ENCODE measurements at regions not wholly inside any gene's neighbourhood (a gene's known extent, or its start where the extent isn't known, plus 50 kb on each side); places are given as distances from the start of the nearest gene placed in this dataset.
"Not testable (repeated sequence)": the region's sequence is repeated elsewhere in the genome, so short reads cannot be mapped to it uniquely, and the experiment has no call there.

DNA sequence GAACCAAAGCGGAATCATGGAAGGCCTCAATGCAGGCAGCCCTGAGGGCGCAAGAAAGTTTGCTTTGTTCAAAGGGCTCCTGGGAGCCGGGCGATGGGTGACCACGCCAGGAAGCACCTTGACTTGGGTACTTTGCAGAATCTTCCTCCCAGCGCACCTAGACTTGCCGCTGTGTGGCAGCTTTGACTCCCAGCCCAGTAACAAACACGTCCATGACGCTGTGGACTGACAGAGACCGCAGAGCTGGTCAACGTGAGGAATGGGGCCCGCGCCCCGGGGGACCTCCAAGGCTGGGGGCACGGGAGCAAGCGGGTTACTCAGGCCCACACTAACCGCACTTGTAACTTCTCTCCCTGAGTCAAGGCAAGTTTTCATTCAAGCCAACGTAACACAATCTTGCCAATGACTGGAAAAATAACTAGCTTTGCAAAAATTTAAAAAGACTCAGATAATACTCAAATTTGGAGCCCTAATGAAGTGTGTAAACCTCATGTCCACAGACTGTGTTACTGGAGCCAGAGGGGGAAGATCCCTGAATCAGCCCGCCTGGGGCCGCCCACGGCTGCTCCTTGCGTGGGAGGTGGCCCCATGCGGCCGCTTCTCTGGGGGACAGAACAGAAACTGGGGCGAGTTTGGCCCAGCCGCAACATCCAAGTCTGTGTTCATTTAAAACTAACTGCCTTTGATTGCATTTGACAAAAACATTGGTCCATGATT lies 130.8 kb downstream of the DNAJB6 start:
- DNase-seq (ENCODE audit: low spot score), result no peak
- intact Hi-C loops (cut with DNase I), result no loop called here

DNA sequence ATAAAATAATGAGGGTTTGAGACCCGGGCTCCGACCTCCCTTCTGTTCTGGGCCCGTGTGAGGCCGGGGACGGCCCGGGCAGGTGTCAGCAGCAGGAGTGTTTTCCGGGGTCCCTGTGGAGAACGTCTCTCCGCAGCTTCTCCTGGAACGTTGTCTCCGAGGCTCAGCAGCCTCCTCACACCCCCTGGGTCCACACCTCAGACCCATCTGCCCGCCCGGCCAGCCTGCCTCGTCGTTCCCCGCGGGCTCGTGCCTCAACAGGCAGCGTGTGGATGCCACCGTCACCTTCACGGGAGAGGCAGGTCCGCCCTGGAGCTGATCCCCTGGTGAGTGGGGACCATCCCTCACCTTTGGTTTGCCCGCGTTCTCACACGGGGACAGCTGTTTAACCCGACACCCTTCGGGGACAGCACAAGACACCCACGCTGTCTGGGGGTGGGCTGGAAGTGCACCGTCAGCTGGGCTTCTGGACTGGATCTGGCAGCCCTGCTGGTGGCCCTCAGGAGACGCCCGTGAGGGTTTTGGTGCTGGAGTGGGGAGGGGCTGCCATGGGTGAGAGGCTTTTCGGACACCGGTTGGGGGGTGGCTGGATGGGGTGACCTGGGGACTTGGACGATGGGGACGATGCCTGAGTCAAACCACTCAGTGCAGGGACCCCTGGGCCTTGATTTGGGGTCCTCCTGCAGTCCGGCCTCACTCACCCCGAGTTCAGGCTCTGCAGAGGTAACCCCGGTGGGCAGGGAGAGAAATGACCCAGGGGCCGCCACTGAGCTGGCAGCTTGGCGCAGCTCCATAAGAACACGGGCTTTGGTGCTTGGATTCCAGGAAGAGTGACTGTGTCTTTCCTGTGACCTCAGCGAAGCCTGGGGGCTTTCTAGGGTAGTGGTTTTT lies 131.7 kb downstream of the DNAJB6 start:
- intact Hi-C loops (cut with DNase I), result no loop called here
- peak; percentile 72 for DNase-seq (ENCODE audit: low spot score)

DNA sequence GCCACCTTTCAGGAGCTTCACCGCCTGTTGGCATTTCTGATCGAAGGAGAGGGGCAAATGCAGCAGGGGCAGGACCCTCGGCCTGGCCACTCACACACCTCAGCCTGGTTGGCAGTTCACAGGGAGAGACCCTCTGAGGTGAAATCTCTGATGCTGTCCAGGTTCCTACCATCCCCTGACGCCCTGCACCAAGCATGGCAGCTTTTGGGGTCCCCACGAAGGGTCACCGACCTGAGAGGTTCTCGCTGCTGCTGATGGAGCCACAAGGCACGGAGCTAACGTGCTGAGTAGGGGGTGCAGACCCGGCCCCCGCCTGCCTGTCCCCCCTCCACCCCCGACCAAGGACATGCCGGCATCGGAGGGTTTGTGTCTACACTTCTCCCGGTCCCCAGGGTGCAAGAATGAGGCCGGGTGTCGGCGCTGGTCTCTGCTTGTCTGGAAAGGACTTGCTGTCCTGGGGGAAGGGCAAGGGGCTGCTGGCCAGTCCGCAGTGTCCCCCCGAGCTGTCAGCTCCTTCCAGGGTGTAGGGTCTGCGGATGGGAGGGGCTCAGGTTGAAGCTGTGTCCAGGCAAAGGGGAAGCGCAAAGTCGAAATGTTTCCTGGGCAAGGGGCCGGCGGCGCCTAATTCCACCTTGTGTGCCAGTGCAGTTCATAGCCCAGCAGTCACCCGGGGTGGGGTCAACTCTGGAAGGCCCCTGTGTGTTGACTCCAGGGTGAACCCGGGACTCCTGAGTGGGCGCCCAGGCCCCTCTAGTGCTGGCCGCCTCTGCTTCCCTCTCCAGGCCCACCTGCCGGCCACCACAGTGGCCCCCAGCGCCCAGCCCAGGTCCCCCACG lies 132.6 kb downstream of the DNAJB6 start:
- intact Hi-C loops (cut with DNase I), result no loop called here
- DNase-seq (ENCODE audit: low spot score), result no peak

GRCh38 chr7:157470017-157470322 lies 133.2 kb downstream of the DNAJB6 start:
- intact Hi-C loops (cut with DNase I), result no loop called here
- DNase-seq (ENCODE audit: low spot score), result no peak

GRCh38 chr7:157470701-157471131 lies 133.9 kb downstream of the DNAJB6 start:
- no peak for DNase-seq (ENCODE audit: low spot score)
- intact Hi-C loops (cut with DNase I), result no loop called here

- intact Hi-C loops (cut with DNase I), result no loop called here
- no peak for DNase-seq (ENCODE audit: low spot score)
Observed at GRCh38 chr7:157471259-157472125, 134.7 kb downstream of the DNAJB6 start.

DNA sequence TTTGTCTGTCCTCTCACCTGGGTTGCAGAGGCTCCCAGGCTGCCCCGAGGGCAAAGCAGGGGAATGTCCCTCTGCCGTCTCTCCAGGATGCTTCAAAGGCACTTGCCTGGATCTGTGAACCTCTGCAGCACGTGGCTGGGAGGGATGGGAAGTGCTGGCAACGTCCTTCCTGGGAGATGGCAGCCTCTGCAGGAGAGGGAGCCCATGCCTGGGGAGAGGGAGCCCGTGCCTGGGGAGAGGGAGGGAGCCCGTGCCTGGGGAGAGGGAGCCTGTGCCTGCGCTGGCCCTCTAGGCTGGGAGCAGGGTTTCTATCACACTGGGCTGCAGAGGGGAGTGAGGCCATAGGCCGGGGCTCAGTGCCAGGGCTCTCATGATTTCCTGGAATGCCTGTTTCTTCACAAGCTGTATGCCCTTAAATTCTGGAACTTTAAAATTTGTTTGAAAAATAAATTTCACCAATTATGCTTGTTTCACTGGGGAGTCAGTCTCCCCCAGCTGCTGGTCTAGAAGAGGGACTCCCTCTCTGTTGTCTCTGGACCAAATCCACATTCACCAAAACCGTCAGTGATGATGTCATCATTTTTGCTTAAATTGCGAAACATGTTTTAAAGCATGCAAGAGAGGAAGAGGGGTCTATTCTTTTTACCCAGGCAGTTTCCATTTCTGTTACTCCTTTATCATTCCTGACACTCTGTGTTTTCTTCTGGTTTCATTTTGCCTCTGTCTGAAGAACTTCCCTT lies 135.7 kb downstream of the DNAJB6 start:
- DNase-seq (ENCODE audit: low spot score), result no peak
- intact Hi-C loops (cut with DNase I), result no loop called here

- intact Hi-C loops (cut with DNase I), result no loop called here
- DNase-seq (ENCODE audit: low spot score), result no peak
Observed at GRCh38 chr7:157473051-157473569, 136.3 kb downstream of the DNAJB6 start.

- intact Hi-C loops (cut with DNase I), result no loop called here
- DNase-seq (ENCODE audit: low spot score), result peak; percentile 66
Observed at GRCh38 chr7:157474685-157475084, 137.9 kb downstream of the DNAJB6 start.

- intact Hi-C loops (cut with DNase I), result no loop called here
- no peak for DNase-seq (ENCODE audit: low spot score)
Observed at GRCh38 chr7:157475095-157475494, 138.3 kb downstream of the DNAJB6 start.

DNA sequence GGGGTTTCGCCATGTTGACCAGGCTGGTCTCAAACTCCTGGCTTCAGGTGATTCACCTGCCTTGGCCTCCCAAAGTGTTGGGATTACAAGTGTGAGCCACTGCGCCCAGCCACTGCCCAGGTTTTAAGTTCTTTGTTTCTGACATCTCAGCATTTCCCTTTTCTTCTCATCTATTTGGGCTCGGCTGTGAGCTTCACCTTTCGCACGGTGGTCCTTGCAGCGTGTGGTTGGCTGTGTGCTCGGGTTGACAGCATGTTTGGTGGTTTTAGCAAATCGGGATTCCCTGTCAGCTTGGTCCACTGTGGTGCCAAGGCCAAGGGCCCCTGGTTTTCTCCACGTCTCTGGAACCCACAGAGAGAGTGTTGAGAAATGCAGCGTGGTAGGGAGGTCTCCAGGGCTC lies 138.8 kb downstream of the DNAJB6 start:
- DNase-seq (ENCODE audit: low spot score), result peak; percentile 42
- intact Hi-C loops (cut with DNase I), result no loop called here

DNA sequence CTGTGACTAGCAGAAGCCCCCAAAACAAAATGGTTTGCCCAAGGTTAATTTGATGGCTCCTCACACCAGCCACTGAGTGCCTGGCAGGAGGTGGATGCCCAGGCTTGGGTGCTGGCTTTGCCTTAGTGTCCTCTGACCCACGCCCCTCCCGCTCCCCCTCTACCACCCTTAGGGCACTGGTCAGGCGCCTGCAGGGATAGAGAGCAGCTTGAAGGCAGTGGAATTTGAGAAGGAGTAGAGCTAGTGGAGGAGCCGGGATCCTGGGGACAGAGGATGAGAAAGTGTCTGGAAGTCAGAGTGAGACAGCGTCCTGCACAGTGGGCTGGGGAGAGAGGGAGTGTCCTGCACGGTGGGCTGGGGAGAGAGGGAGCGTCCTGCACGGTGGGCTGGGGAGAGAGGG lies 139.4 kb downstream of the DNAJB6 start:
- peak; percentile 54 for DNase-seq (ENCODE audit: low spot score)
- intact Hi-C loops (cut with DNase I), result no loop called here

- intact Hi-C loops (cut with DNase I), result no loop called here
- peak; percentile 40 for DNase-seq (ENCODE audit: low spot score)
Observed at GRCh38 chr7:157476654-157477549, 140.1 kb downstream of the DNAJB6 start.

GRCh38 chr7:157477550-157478212 lies 140.9 kb downstream of the DNAJB6 start:
- peak; percentile 58 for DNase-seq (ENCODE audit: low spot score)

GRCh38 chr7:157478611-157479010 lies 141.8 kb downstream of the DNAJB6 start:
- DNase-seq (ENCODE audit: low spot score), result peak; percentile 31
- intact Hi-C loops (cut with DNase I), result not testable (repeated sequence)

More at GRCh38 chr7:157477550-157478212, 140.9 kb downstream of the DNAJB6 start:
- intact Hi-C loops (cut with DNase I), result no loop called here

GRCh38 chr7:157479326-157479725 lies 142.5 kb downstream of the DNAJB6 start:
- DNase-seq (ENCODE audit: low spot score), result peak; percentile 38
- intact Hi-C loops (cut with DNase I), result no loop called here
